BJ (cell line): ENCODE measurements at regions not wholly inside any gene's neighbourhood (a gene's known extent, or its start where the extent isn't known, plus 50 kb on each side); places are given as distances from the start of the nearest gene placed in this dataset.

ENCODE experiments used
- CTCF ChIA-PET: fragments of 350-600 bp; formaldehyde crosslinking; extraction: SDS; loops from one replicate; lab custom pipeline; 2021; ENCODE audit warnings: antibody characterized with exemption, inconsistent platforms; lab: Yijun Ruan, JAX
- POLR2A ChIA-PET: fragments of 300-600 bp; sonication (Branson Sonifier 250); formaldehyde crosslinking; extraction: SDS; loops from one replicate; lab custom pipeline; 2021; ENCODE audit warnings: antibody characterized with exemption; lab: Charles Lee
- DNase-seq: peaks from one replicate; pipeline ENCODE4 v3.0.0-alpha.2; 2011; ENCODE audit warnings: low read depth
- H3K27me3 ChIP-seq: 2 replicates; pipeline ENCODE4 v1.6.0; 2011; ENCODE audit warnings: low read length; ENCODE audit not compliant: control insufficient read depth, insufficient read depth
- H3K36me3 ChIP-seq: 2 replicates; pipeline ENCODE4 v1.5.1; 2011; ENCODE audit warnings: low read length; ENCODE audit not compliant: control insufficient read depth, insufficient read depth
- H3K4me3 ChIP-seq: 2 replicates; pipeline ENCODE4 v1.5.1; 2011; ENCODE audit warnings: low read depth, mild to moderate bottlenecking, control low read depth, low read length
- CTCF ChIP-seq: IDR thresholded peaks from 2 replicates; pipeline ENCODE4 v1.5.1; 2011; ENCODE audit warnings: low read depth, mild to moderate bottlenecking, control low read depth, inconsistent platforms, low read length, moderate library complexity; ENCODE audit not compliant: insufficient read depth

- DNase-seq = no peak
- POLR2A ChIA-PET = no interaction called here
- Histone ChIP-seq H3K27me3 (peaks cover 2% of the 10 kb centered on the region; the same call in 1 of the 2 replicates), H3K4me3 (no peak overlapping the region), H3K36me3 (no peaks in the 10 kb centered on the region)
- no peak for TF ChIP-seq CTCF
- CTCF ChIA-PET = no interaction called here
Measured at GRCh38 chr12:45490232-45490881, 239.1 kb upstream of the ARID2 start.

DNA sequence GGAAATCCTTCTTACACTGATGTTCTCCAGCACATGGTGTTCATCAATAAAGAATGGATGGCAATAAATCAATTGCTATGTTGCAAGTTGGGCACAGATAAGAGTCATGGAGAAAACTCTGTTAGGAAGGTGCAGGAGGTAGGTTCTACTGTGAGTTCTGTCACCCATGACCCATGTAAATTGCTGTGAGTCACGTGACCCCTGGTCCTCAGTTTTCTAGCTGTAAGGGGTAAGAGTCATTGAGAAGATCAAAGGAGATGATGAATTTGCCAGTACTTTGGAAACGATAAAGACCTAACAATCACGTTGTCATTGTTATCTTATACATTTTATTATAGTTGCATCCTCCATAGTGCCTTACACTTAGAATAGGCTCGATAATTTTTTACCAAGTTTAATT is 235.2 kb upstream of the ARID2 start:
- no peak for TF ChIP-seq CTCF
- ChIA-PET CTCF (no interaction called here), POLR2A (no interaction called here)
- H3K4me3 ChIP-seq = no peak overlapping the region
- no peaks in the 10 kb centered on the region for H3K36me3 ChIP-seq
- no peak for DNase-seq
- peaks cover 2% of the 10 kb centered on the region; the same call in 1 of the 2 replicates for H3K27me3 ChIP-seq

DNA sequence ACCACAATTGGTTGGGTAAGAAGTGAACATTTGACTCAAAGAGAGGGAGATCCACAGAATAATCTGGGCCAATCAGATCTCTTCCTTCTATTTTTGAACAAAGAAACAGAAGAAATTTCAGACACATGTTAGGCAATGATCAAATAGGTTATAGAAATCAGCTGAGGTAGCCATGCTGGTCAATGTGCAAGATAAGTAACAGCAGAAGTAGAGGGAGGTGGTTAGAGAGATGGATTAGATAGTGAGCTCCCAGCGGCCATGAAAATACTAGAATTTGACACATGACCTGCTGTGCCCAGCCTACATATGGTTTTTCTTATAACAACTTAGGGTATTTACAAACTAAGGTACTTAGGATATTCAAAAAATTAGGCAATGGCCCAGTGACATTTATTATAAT is 230.9 kb upstream of the ARID2 start:
- H3K36me3 ChIP-seq = no peaks in the 10 kb centered on the region
- no peaks in the 10 kb centered on the region; the same call in 1 of the 2 replicates for H3K27me3 ChIP-seq
- no peak for DNase-seq
- no peak overlapping the region for H3K4me3 ChIP-seq
- ChIA-PET CTCF (no interaction called here), POLR2A (no interaction called here)
- no peak for TF ChIP-seq CTCF

- Histone ChIP-seq H3K4me3 (no peak overlapping the region), H3K27me3 (no peaks in the 10 kb centered on the region; the same call in 1 of the 2 replicates), H3K36me3 (no peaks in the 10 kb centered on the region)
- DNase-seq = no peak
- no peak for TF ChIP-seq CTCF
- POLR2A ChIA-PET = no interaction called here
- CTCF ChIA-PET = no interaction called here
Measured at GRCh38 chr12:45502481-45503128, 226.9 kb upstream of the ARID2 start.

DNA sequence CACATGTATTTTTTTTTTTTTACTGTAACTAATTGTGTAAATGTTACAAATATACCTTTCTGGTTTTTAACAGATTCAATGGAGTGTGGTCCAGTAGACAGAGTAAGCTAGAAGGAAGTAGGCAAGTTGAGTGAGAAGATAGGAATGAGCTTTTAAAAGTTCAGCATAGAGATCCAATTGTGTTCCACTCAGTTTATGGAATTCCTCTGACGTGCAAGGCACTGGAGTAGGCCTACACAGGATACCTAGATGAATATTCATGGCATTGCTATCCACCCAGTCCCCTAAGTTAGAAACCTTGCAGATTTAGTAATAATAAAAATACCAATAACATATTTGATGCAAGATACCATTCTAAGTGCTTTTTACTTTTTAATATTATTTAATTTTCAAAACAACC is 225.6 kb upstream of the ARID2 start:
- no peak for TF ChIP-seq CTCF
- H3K27me3 ChIP-seq = no peaks in the 10 kb centered on the region; the same call in 1 of the 2 replicates
- DNase-seq = no peak
- no peaks in the 10 kb centered on the region for H3K36me3 ChIP-seq
- H3K4me3 ChIP-seq = no peak overlapping the region
- ChIA-PET CTCF (no interaction called here), POLR2A (no interaction called here)
